ENCODE measurements at regions not wholly inside any gene's neighbourhood (a gene's known extent, or its start where the extent isn't known, plus 50 kb on each side); places are given as distances from the start of the nearest gene placed in this dataset.

DNA sequence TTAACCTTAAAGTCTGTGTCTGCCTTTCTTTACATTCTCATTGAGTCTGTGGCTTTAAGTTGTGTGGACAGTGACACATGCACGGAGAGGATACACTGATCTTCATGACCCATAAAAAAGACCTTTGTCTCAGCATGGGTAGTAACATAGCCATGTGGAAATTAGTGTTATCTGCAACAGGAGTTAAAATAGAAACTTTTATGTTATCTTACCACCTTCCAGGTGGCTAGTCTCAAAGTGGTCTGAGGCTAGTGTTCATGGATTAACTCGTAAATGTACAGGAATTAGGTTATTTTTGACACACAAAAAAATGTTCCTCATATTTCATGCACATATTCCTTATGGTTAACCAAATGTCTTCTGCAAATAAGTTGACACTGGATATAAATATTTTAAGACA lies 607.0 kb downstream of the ISL1 start:
- intact Hi-C loops (cut with DNase I; ENCODE audit: low total_unique reads), result no loop called here
- no peaks in the 10 kb centered on the region for H3K27me3 ChIP-seq
- TF ChIP-seq, protein P1, sequence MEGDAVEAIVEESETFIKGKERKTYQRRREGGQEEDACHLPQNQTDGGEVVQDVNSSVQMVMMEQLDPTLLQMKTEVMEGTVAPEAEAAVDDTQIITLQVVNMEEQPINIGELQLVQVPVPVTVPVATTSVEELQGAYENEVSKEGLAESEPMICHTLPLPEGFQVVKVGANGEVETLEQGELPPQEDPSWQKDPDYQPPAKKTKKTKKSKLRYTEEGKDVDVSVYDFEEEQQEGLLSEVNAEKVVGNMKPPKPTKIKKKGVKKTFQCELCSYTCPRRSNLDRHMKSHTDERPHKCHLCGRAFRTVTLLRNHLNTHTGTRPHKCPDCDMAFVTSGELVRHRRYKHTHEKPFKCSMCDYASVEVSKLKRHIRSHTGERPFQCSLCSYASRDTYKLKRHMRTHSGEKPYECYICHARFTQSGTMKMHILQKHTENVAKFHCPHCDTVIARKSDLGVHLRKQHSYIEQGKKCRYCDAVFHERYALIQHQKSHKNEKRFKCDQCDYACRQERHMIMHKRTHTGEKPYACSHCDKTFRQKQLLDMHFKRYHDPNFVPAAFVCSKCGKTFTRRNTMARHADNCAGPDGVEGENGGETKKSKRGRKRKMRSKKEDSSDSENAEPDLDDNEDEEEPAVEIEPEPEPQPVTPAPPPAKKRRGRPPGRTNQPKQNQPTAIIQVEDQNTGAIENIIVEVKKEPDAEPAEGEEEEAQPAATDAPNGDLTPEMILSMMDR (IDR thresholded peaks at IDR 0.05), result no peak
- TF ChIP-seq POLR2AphosphoS5 (IDR thresholded peaks at IDR 0.05), result no peak
- no peak for TF ChIP-seq POLR2A (IDR thresholded peaks at IDR 0.05)
- no peak for DNase-seq (ENCODE audit: low spot score in 2 of 2)
- H3K9me3 ChIP-seq, result no peaks in the 10 kb centered on the region
- H3K27ac ChIP-seq, result no peak overlapping the region
- H3K4me1 ChIP-seq, result no peaks in the 10 kb centered on the region
- H3K36me3 ChIP-seq, result no peaks in the 10 kb centered on the region
- no peak overlapping the region for H3K4me3 ChIP-seq

DNA sequence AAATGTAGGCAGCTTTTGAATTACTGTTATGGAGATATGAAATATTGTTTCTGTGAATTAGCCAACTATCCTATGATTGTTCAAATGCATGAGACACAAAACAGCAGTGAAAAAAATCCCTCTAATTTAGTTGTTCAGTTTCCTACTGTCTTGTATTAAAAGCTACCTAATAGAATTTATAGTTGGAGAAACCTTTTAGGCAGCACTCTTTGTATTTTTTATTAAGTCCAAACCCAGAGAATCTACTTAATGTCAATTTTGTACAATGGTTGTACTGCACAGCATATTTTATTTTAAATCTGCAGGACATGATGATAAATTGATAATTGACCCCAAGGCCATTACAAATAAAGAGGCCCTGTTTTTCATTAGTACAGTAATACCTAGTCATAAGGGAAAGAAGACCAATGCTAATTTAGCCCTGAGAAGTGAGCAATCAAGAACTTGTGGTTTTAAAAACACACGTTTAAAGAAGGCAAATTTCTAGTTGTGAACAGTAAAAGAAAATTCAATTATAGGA lies 607.5 kb downstream of the ISL1 start:
- Histone ChIP-seq H3K36me3 (no peaks in the 10 kb centered on the region), H3K27ac (no peak overlapping the region), H3K4me3 (no peak overlapping the region), H3K27me3 (no peaks in the 10 kb centered on the region), H3K9me3 (no peaks in the 10 kb centered on the region), H3K4me1 (no peaks in the 10 kb centered on the region)
- no peak for DNase-seq (ENCODE audit: low spot score in 2 of 2)
- intact Hi-C loops (cut with DNase I; ENCODE audit: low total_unique reads), result no loop called here
- TF ChIP-seq POLR2AphosphoS5 (IDR thresholded peaks at IDR 0.05) (no peak), POLR2A (IDR thresholded peaks at IDR 0.05) (no peak)
- TF ChIP-seq, protein P1 (IDR thresholded peaks at IDR 0.05), result no peak

GRCh38 chr5:51991940-51992339 lies 608.7 kb downstream of the ISL1 start:
- Histone ChIP-seq H3K27ac (no peak overlapping the region), H3K27me3 (no peaks in the 10 kb centered on the region), H3K4me3 (no peak overlapping the region), H3K4me1 (no peaks in the 10 kb centered on the region), H3K9me3 (no peaks in the 10 kb centered on the region), H3K36me3 (no peaks in the 10 kb centered on the region)
- intact Hi-C loops (cut with DNase I; ENCODE audit: low total_unique reads), result no loop called here
- TF ChIP-seq POLR2A (IDR thresholded peaks at IDR 0.05), result no peak
- TF ChIP-seq POLR2AphosphoS5 (IDR thresholded peaks at IDR 0.05), result no peak
- TF ChIP-seq, protein P1 (IDR thresholded peaks at IDR 0.05), result no peak
- no peak for DNase-seq (ENCODE audit: low spot score in 2 of 2)

- intact Hi-C loops (cut with DNase I; ENCODE audit: low total_unique reads), result no loop called here
- no peak for DNase-seq (ENCODE audit: low spot score in 2 of 2)
- H3K4me1 ChIP-seq, result no peaks in the 10 kb centered on the region
- H3K36me3 ChIP-seq, result no peaks in the 10 kb centered on the region
- TF ChIP-seq POLR2A (IDR thresholded peaks at IDR 0.05) (no peak), POLR2AphosphoS5 (IDR thresholded peaks at IDR 0.05) (no peak)
- TF ChIP-seq, protein P1 (IDR thresholded peaks at IDR 0.05), result no peak
- no peak overlapping the region for H3K4me3 ChIP-seq
- no peaks in the 10 kb centered on the region for H3K27me3 ChIP-seq
- H3K27ac ChIP-seq, result no peak overlapping the region
- no peaks in the 10 kb centered on the region for H3K9me3 ChIP-seq
Measured at GRCh38 chr5:51995773-51996306, 612.6 kb downstream of the ISL1 start.

DNA sequence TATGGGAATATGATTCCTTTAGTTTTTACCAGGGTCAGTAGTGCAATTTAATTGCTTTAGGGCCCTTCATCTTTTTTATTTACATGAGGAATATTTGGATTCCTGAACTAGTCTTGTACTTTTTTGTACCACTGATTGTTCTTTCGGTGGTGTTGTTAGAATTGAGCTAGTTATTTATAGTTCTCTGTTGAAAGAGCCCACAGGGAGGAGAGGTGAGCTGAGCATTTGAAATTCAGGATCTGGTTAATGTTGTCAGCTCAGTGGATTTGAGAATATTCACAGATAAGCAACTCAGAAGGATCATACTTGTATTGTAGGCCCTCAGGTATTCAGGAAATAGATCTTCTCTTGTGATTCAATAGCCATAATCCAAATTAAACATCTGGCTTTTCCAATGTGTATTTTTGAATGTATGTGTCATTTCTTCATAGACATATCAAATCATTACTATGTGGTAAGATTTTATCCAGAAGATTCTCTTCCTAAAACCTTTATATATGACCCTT lies 613.2 kb downstream of the ISL1 start:
- Histone ChIP-seq H3K36me3 (no peaks in the 10 kb centered on the region), H3K27ac (no peak overlapping the region), H3K4me3 (no peak overlapping the region), H3K4me1 (no peaks in the 10 kb centered on the region), H3K9me3 (no peaks in the 10 kb centered on the region), H3K27me3 (no peaks in the 10 kb centered on the region)
- intact Hi-C loops (cut with DNase I; ENCODE audit: low total_unique reads), result no loop called here
- TF ChIP-seq POLR2AphosphoS5 (IDR thresholded peaks at IDR 0.05), result no peak
- TF ChIP-seq, protein P1 (IDR thresholded peaks at IDR 0.05), result no peak
- no peak for DNase-seq (ENCODE audit: low spot score in 2 of 2)
